ENCODE measurements at regions not wholly inside any gene's neighbourhood (a gene's known extent, or its start where the extent isn't known, plus 50 kb on each side); places are given as distances from the start of the nearest gene placed in this dataset.
"Not testable (repeated sequence)": the region's sequence is repeated elsewhere in the genome, so short reads cannot be mapped to it uniquely, and the experiment has no call there.

DNA sequence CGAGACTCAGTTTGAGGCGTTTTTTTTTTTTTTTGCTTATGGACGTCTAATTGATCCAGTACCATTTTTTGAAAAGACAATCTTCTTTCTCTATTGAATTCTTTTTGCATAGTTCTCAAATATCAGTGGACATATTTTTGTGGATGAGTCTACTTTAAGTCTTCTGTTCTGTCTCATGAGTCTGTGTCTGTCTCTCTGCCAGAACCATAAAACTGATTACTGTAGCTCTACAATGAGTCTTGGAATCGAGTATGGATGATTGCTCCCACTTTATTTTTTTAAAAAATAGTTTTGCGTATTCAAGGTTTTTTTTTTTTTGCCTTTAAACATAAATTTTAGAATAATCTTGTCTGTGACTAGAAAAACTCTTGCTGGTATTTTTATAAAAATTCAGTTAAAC lies 323.5 kb downstream of the ZNF326 start:
- DNase-seq (ENCODE audit: insufficient read length, low spot score): no peak
- FAIRE-seq: no peak

DNA sequence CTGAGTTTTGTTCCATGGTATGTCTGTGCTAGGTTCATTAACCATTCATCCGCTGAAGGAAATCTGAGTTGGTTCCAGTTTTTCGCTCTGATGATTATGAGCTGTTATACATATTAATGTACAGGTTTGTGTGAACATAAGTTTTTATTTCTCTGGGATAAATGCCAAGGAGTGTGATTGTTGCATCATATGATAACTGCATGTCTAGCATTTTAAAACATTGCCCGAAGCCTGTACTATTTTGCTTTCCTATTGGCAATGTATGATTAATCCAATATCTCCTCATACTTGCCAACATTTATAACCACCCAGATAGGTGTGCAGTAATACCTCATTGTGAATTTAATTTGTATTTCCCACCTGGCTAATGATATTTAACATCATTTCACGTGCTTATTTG lies 322.7 kb downstream of the ZNF326 start:
- FAIRE-seq (no peak), DNase-seq (ENCODE audit: insufficient read length, low spot score) (no peak)

DNA sequence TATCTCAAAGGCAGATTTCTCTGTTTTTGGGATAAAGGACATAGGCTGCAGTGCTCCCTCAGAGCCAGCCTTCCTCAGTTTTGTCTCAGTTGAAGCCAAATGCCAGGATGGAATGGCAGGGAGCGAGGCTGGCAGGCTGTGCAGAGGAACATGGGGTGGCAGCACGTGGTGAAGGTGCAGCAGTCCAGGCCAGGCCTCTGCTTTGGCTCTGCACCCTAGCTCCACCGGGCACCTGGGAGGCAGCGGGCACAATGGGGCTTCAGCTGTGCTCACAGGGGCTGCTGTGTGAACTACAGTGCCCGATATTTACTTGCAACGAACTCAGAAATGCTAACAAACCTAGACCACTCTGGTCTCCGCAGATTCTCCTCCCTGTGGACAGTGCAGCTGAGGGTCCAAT lies 319.6 kb downstream of the ZNF326 start:
- DNase-seq (ENCODE audit: insufficient read length, low spot score) (no peak), FAIRE-seq (no peak)

GRCh38 chr1:90313778-90314177 lies 318.9 kb downstream of the ZNF326 start:
- DNase-seq (ENCODE audit: insufficient read length, low spot score): no peak
- FAIRE-seq: no peak

DNA sequence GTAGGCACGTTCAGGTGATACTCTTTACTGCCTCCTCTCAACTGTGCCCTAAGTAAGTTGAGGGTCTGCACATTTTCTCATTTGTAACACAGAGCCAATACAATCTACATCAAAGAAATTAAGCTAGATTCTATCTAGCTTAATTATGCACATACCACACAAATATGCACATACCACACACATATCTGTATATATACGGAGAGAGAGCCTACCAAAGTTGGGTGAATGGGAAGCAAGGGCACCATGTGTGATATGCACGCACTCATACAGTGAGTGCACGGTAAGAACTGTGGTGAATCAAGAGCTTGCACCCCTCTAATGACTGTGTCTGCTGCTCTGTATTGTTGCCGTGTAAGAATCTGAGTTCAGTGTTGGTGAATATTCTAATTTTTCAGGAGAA lies 314.9 kb downstream of the ZNF326 start:
- FAIRE-seq: no peak
- DNase-seq (ENCODE audit: insufficient read length, low spot score): no peak

DNA sequence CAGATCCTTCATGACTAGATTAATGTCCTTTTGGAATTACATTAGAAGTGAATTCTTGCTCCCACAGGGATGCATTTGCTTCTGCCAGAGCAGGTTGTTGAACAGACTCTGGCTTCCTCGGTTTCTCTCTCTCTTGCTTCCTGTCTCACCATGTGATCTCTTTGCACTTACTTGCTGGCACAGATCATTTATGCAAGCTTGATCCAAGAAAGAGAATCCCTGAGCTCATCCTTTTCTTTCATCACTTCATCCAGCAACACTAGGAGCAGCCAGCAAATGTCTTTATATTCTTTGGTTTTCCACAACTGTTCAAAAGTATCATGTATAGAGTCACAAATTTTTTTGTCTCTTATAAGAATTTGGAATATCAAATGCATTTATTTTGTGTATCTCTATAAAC lies 313.5 kb downstream of the ZNF326 start:
- FAIRE-seq: no peak
- no peak for DNase-seq (ENCODE audit: insufficient read length, low spot score)

GRCh38 chr1:90305577-90305976 lies 310.7 kb downstream of the ZNF326 start:
- FAIRE-seq (no peak), DNase-seq (ENCODE audit: insufficient read length, low spot score) (no peak)

GRCh38 chr1:90296327-90296726 lies 301.4 kb downstream of the ZNF326 start:
- DNase-seq (ENCODE audit: insufficient read length, low spot score): no peak
- no peak for FAIRE-seq

- FAIRE-seq: no peak
Observed at GRCh38 chr1:90295534-90295933, 300.6 kb downstream of the ZNF326 start.

DNA sequence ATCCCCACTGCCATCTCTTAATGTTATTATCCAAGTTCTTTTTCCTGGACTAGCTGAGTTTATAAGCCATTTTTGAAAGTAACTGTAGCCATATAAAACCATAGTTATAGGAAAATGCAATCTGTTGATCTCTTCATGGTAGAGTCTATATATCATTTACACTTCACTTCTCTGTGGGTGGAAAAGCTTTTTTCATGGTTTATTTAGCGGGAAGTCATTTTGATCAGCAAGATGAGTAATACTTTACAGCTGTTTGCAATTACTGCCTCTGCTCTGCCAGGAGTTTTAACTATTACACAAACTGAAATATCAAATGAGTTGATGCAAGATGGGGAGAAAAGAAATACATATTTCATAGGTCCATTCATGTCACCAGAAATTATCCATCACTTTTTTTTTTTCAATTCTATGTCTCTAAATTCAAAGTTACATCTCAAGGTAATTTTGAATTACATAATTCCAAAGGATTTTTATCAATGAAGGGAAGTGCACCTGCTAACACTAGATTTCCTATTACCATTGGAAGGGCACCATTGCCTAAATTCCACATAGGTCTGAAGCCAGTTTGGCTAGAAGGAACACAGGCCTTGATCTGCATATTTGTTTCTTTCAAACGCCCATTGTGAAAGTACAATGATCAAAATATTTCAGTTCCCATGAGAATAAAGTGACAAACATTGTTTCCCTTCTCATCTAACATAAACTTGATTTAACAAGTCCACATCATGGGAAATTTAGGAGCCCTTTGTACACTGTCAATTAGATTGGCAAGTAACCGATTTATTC lies 296.7 kb downstream of the ZNF326 start:
- FAIRE-seq (no peak), DNase-seq (ENCODE audit: insufficient read length, low spot score) (no peak)

More at GRCh38 chr1:90295534-90295933, 300.6 kb downstream of the ZNF326 start:
- DNase-seq (ENCODE audit: insufficient read length, low spot score): no peak

DNA sequence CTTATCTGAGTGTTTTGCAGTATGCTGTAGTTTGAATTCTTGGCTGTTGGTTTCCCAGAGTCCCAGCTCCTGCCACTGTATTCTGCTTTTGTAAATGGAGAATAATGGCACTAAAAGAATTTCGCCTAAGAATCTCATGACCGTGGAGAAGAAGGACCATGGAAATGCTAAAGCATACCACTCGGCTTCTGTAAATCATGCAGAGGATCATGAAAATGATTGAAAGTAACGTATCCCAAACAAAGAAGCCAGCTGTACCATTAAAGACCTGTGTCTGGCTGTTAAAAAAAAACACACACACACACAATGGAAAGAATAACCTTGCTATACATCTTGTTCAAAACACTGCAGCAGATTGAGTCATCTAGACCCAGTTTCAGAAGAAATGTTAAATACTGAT lies 287.9 kb downstream of the ZNF326 start:
- no peak for DNase-seq (ENCODE audit: insufficient read length, low spot score)
- no peak for FAIRE-seq

GRCh38 chr1:90281886-90282285 lies 287.0 kb downstream of the ZNF326 start:
- not testable (repeated sequence) for FAIRE-seq; DNase-seq (ENCODE audit: insufficient read length, low spot score)

DNA sequence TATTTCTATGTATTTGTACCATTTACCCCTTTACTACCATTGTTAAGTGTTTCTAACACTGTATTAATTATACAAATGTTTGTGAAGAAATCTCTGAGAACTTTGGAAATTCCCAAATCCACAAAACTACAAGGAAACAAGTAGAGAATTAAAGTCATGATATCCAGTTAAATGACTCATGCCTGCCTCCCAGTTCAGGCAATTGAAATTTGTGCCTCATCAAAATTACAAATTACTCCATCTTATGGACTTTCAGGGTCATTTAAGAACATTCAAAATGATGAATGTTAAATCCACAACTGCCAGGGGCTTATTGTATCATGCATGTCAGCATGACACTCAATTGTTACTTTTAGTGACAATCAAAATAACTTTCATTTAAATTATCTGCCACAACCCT lies 282.4 kb downstream of the ZNF326 start:
- DNase-seq (ENCODE audit: insufficient read length, low spot score) (no peak), FAIRE-seq (no peak)

DNA sequence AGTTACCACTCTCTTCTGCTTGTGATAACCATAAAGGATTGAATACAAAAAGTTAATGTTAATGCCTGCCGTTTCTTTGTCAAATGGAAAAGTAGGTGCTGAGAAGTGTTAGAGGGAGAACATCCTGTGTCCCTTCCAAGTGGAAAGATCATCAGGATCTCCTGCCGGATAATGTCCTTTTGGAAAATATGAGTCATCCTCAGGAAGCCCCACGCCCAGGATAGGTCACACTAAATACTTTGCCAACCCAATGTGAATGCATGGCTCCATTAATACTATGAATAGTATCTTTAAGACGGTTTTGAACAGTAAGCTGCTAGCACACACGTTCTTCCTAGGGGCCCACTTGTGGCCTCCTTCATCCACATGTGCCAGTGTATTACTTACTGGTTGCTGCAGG lies 279.5 kb downstream of the ZNF326 start:
- DNase-seq (ENCODE audit: insufficient read length, low spot score): no peak
- FAIRE-seq: no peak

GRCh38 chr1:90273241-90273774 lies 278.4 kb downstream of the ZNF326 start:
- DNase-seq (ENCODE audit: insufficient read length, low spot score): no peak
- FAIRE-seq: no peak

DNA sequence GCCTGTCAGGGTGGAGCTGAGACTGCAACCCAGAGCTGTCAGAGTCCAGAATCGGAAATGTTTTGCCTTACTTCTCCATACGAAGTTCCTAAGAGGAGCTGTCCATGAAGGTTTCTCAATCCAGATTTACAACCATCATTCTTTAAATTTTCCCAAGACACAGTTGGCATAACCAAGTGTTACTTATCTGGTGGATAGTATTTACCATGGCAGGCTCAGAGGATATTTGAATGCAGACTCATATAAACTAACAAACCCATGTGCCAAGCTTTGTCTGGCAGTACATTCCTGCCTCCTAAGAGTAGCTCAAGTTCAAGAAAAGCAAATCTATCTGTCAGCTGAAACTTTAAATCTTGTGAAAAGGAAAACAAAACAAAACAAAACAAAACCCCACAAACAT lies 267.9 kb downstream of the ZNF326 start:
- DNase-seq (ENCODE audit: insufficient read length, low spot score) (no peak), FAIRE-seq (no peak)

GRCh38 chr1:90262286-90262685 lies 267.4 kb downstream of the ZNF326 start:
- DNase-seq (ENCODE audit: insufficient read length, low spot score) (no peak), FAIRE-seq (no peak)

DNA sequence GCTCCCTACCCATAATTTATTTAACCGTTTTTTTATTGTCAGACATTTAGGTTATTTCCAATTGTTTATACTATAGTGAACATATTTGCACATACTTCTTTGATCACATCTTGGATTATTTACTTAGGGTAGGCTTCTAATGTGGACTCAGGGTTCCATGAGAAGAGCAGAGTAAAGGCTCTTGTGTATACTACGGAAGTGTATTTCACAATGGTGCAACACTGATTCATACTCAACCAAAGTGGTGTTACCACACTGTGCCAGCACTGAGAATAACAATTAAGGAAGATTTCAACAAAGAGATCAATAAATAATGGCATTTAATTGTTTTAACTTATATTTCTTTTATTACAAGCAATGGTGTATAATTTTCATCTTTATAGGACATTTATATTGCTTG lies 251.2 kb downstream of the ZNF326 start:
- DNase-seq (ENCODE audit: insufficient read length, low spot score) (no peak), FAIRE-seq (no peak)

- DNase-seq (ENCODE audit: insufficient read length, low spot score): no peak
- no peak for FAIRE-seq
Observed at GRCh38 chr1:90236493-90236892, 241.6 kb downstream of the ZNF326 start.

DNA sequence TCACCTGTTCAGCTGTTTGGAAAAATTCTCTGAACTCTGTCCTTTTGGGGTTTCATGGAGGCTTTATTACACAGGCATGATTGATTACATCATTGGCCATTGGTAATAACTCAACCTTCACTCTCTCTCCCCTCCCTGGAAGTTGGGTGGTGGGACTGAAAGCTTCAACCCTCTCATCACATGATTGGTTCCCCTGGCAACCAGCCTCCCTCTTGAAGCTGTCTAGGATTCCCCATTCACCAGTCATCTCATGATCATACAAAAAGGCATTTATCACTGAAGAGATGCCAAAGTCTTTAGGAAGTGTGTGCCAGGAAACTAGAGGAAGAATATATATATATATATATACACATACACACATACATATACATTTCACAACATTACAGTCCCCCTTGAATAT lies 228.5 kb downstream of the ZNF326 start:
- no peak for DNase-seq (ENCODE audit: insufficient read length, low spot score)
- no peak for FAIRE-seq

- FAIRE-seq: no peak
Observed at GRCh38 chr1:90220941-90221693, 226.2 kb downstream of the ZNF326 start.

DNA sequence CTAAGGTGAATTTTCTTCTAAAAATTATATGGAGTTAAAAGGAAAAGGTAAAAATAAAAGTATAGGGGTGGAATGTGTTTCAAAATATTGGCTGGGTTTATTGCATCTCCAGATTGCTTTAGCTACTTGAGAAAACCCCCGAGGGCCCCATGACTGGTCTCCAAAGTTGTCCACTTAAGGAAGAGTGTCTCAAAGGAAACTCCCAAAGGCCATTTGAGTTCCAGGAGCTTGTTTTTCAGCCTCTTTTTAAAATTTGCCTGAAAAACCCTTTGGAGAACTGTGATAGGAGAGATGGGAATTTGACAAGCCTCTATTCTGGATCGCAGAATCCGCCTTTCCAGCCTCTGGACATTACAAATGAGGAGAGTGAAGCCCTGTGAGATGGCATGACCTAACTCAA lies 225.6 kb downstream of the ZNF326 start:
- no peak for FAIRE-seq
- no peak for DNase-seq (ENCODE audit: insufficient read length, low spot score)

More at GRCh38 chr1:90220941-90221693, 226.2 kb downstream of the ZNF326 start:
- no peak for DNase-seq (ENCODE audit: insufficient read length, low spot score)
